ENCODE measurements at regions not wholly inside any gene's neighbourhood (a gene's known extent, or its start where the extent isn't known, plus 50 kb on each side); places are given as distances from the start of the nearest gene placed in this dataset.

GRCh38 chr1:198440842-198441241 is 99.6 kb downstream of the ATP6V1G3 start:
- Histone ChIP-seq H3K4me1 (replicated peaks in 1 of 4; ENCODE audit: control insufficient read depth in 3 of 4, insufficient read depth in 4 of 4, low read length in 3 of 4) (no peaks in the 10 kb centered on the region), H2AFZ (ENCODE audit: low read length) (no peak overlapping the region), H2AK5ac (ENCODE audit: low read depth, low read length) (no peak overlapping the region), H2BK20ac (ENCODE audit: low read length) (no peak overlapping the region), H2BK15ac (ENCODE audit: low read length) (no peak overlapping the region), H3K9ac (replicated peaks in 1 of 4; ENCODE audit: extremely low read depth in 1 of 4, low read depth in 3 of 4, low read length in 3 of 4) (no peak overlapping the region), H2BK120ac (replicated peaks; ENCODE audit: low read depth, low read length) (no peak overlapping the region), H3K79me1 (ENCODE audit: low read depth, low read length) (no peaks in the 10 kb centered on the region), H2BK12ac (ENCODE audit: low read depth, low read length) (no peak overlapping the region), H4K8ac (ENCODE audit: extremely low read depth, insufficient read depth, low read length) (no peak overlapping the region), H2BK5ac (ENCODE audit: low read depth, low read length) (no peak overlapping the region), H3K14ac (ENCODE audit: insufficient read length) (no peak overlapping the region), H3K4me3 (ENCODE audit: extremely low read depth in 1 of 4, insufficient read depth in 2 of 4, low read depth in 3 of 4, low read length in 4 of 4) (no peak overlapping the region), H3K27me3 (replicated peaks in 1 of 4; ENCODE audit: control insufficient read depth in 3 of 4, extremely low read depth in 1 of 4, insufficient read depth in 3 of 4, low read length in 3 of 4) (no peaks in the 10 kb centered on the region), H3K27ac (ENCODE audit: low read depth, low read length) (no peak overlapping the region), H3K36me3 (ENCODE audit: control insufficient read depth in 2 of 4, insufficient read depth in 4 of 4, low read length in 3 of 4) (no peaks in the 10 kb centered on the region), H3K18ac (ENCODE audit: extremely low read depth, low read length) (no peak overlapping the region), H3K9me3 (ENCODE audit: insufficient read depth in 2 of 2, low read depth in 1 of 2, low read length in 1 of 2) (no peaks in the 10 kb centered on the region), H3K56ac (replicated peaks; ENCODE audit: insufficient read length, low read depth, low read length) (no peak overlapping the region), H4K5ac (ENCODE audit: insufficient read length, low read depth, low read length) (no peak overlapping the region), H3K23ac (ENCODE audit: insufficient read length) (no peak overlapping the region), H4K91ac (replicated peaks; ENCODE audit: insufficient read length, low read length) (no peak overlapping the region), H3K4me2 (ENCODE audit: insufficient read depth in 1 of 2, low read depth in 2 of 2, low read length in 2 of 2) (no peak overlapping the region), H3K79me2 (ENCODE audit: control insufficient read depth in 1 of 2, insufficient read depth in 2 of 2, low read length in 2 of 2) (no peaks in the 10 kb centered on the region), H4K20me1 (replicated peaks in 1 of 2; ENCODE audit: control insufficient read depth in 1 of 2, insufficient read depth in 2 of 2, low read length in 2 of 2) (no peaks in the 10 kb centered on the region), H3K23me2 (ENCODE audit: low read depth, low read length) (no peaks in the 10 kb centered on the region), H3K4ac (replicated peaks; ENCODE audit: insufficient read length, low read depth, low read length) (no peak overlapping the region)
- CTCF ChIA-PET (ENCODE audit: partially characterized antibody): no interaction called here
- POLR2A ChIA-PET (ENCODE audit: partially characterized antibody): no interaction called here
- FAIRE-seq: no peak
- WGBS, 2 experiments (ENCODE audit: extremely low coverage in 1 of 2, insufficient coverage in 1 of 2, insufficient read length in 1 of 2, insufficient replicate concordance in 2 of 2, low coverage in 1 of 2, low lambda C conversion rate in 2 of 2, missing lambda C conversion rate in 1 of 2): 90% methylated on average over 6 of the region's 6 CpGs; no CpG with 5 or more reads in 1 of the 2 experiments
- DNase-seq (ENCODE audit: low read depth in 1 of 2, low spot score in 2 of 2): no peak
- TF ChIP-seq SP2 (IDR thresholded peaks at IDR 0.05; ENCODE audit: low read length) (no peak), EZH2 (IDR thresholded peaks at IDR 0.05; ENCODE audit: low read depth, low read length, severe bottlenecking) (no peak), FOSL1 (IDR thresholded peaks at IDR 0.05; ENCODE audit: insufficient read depth, low read depth, low read length) (no peak)

Data from H1 (cell line).